Astrocyte (in vitro differentiated cells and primary cell): ENCODE measurements at regions not wholly inside any gene's neighbourhood (a gene's known extent, or its start where the extent isn't known, plus 50 kb on each side); places are given as distances from the start of the nearest gene placed in this dataset.

Source experiments
- EZH2 ChIP-seq: IDR thresholded peaks from 2 replicates; pipeline ENCODE4 v1.6.1; 2012; ENCODE audit warnings: mild to moderate bottlenecking, low read length, inconsistent platforms; ENCODE audit not compliant: insufficient read depth
- TF ChIP-seq, protein P1 (sequence below): IDR thresholded peaks from 2 replicates; pipeline ENCODE4 v1.5.1; 2011; ENCODE audit warnings: low read depth, mild to moderate bottlenecking, inconsistent platforms, low read length, moderate library complexity; ENCODE audit not compliant: insufficient read depth

DNA sequence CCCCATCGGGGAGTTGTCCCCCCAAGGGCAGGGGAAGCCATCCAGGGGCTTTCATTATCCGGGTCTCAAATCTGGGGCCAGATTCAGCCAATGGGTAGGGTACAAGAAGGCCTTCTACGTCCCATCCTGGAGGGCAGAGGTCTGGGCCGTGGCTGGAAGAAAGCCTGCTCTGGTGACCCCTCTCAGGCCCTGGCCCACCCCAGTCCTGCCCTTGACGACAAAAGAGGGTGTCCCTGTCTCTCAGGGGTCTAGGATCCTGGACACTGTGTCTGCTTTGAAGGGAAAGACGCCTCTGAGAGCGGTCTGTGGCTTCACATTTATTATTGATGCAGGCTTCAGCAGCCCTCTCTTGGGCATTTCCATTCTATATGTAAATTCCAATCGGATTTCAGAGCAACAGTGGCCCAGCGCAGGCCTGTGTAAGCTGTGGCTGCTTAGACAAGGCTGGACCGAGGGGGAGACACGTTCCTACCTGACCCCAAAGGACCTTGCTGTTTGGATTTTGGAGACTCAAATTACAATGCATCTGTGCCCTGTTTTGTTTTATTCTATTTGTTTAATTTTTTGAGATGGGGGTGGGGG, 83.2 kb upstream of the BAIAP2L1 start:
- TF ChIP-seq, protein P1, sequence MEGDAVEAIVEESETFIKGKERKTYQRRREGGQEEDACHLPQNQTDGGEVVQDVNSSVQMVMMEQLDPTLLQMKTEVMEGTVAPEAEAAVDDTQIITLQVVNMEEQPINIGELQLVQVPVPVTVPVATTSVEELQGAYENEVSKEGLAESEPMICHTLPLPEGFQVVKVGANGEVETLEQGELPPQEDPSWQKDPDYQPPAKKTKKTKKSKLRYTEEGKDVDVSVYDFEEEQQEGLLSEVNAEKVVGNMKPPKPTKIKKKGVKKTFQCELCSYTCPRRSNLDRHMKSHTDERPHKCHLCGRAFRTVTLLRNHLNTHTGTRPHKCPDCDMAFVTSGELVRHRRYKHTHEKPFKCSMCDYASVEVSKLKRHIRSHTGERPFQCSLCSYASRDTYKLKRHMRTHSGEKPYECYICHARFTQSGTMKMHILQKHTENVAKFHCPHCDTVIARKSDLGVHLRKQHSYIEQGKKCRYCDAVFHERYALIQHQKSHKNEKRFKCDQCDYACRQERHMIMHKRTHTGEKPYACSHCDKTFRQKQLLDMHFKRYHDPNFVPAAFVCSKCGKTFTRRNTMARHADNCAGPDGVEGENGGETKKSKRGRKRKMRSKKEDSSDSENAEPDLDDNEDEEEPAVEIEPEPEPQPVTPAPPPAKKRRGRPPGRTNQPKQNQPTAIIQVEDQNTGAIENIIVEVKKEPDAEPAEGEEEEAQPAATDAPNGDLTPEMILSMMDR = no peak
- no peak for TF ChIP-seq EZH2
